ENCODE measurements at regions not wholly inside any gene's neighbourhood (a gene's known extent, or its start where the extent isn't known, plus 50 kb on each side); places are given as distances from the start of the nearest gene placed in this dataset.
A peak's percentile ranks its signal among the peaks of the same experiment; 100 is the strongest.

DNA sequence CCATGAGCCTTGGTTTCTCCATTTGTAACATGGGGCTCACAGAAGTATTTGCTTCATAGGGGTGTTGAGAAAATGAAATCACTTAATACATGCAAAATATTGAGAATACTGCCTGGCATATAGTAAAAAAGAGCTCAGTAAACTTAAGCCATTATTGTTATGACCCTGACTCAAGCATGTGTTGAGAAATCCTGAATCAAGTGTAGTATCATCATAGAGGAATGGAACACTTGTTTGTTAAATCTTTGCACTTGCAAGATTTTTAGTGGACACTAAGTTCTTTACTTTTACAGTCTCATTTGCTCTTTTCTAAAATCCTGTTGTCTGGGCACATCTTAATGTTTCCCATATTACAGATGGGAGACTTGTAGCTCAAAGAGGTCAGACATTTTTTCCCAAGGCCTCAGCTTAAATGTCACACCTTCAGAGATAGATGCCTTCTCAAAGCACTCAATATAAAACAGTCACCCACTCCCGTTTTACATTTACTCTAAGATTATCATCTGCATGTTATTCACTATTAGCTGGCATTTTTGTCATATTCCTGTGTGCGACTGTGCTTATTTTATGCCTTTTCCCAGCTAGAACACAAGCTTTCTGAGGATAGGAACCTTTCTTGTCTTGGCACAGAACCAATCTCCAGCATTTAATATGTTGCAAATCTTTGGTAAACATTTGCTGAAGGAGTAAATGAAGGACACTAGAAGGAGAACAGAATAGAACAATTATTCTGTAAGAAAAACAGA is 250.0 kb upstream of the TNC start:
- Histone ChIP-seq H3K36me3 (no peaks in the 10 kb centered on the region), H3K27ac (no peak overlapping the region), H3K27me3 (no peaks in the 10 kb centered on the region), H3K9me3 (peaks cover 0 to 8% (median 0%) of the 10 kb centered on the region in 11 donors), H3K4me1 (no peaks in the 10 kb centered on the region), H3K4me3 (no peak overlapping the region)
- WGBS, 2 donors: 75 to 81% methylated on average over 2 of the region's 2 CpGs
- DNase-seq (no peak), ATAC-seq (no peak)
- intact Hi-C loops (cut with DNase I): no loop called here
- TF ChIP-seq, protein P1, sequence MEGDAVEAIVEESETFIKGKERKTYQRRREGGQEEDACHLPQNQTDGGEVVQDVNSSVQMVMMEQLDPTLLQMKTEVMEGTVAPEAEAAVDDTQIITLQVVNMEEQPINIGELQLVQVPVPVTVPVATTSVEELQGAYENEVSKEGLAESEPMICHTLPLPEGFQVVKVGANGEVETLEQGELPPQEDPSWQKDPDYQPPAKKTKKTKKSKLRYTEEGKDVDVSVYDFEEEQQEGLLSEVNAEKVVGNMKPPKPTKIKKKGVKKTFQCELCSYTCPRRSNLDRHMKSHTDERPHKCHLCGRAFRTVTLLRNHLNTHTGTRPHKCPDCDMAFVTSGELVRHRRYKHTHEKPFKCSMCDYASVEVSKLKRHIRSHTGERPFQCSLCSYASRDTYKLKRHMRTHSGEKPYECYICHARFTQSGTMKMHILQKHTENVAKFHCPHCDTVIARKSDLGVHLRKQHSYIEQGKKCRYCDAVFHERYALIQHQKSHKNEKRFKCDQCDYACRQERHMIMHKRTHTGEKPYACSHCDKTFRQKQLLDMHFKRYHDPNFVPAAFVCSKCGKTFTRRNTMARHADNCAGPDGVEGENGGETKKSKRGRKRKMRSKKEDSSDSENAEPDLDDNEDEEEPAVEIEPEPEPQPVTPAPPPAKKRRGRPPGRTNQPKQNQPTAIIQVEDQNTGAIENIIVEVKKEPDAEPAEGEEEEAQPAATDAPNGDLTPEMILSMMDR (IDR thresholded peaks at IDR 0.05): no peak

DNA sequence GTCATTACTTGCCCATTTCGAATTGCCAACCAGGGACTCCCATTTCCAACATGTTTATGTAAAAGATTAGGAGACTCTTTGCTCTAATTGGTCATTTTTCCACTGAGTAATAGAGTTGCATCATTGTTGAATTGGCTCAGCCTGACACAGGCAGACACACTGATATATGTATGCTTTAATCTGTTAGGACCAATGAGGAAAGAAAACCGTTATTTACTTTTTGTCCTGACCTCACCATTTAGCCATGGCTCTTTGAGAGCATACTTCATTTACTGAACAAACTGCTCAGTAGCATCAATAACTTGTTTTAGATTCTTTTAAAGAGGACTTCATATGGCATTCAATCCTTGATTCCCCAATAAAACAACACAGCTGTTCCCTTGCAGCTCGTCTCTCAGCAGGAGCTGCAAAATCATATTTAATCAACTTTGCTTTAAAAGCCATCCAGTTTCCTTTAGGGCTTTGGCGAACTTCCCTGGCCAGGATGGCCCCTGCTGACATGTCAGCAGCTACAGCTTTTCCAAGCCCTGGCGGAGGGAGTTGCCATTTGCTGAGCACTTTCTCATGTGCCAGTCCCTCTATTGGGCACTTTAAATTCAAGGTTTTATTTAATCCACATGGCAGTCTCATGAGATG is 251.5 kb upstream of the TNC start:
- Histone ChIP-seq H3K9me3 (peaks cover 0 to 8% (median 0%) of the 10 kb centered on the region in 11 donors), H3K27me3 (no peaks in the 10 kb centered on the region), H3K4me1 (no peaks in the 10 kb centered on the region), H3K27ac (no peak overlapping the region), H3K4me3 (no peak overlapping the region), H3K36me3 (no peaks in the 10 kb centered on the region)
- peak; percentile 13 to 17 for DNase-seq
- peak in 2 of 8 donors; percentile 42 to 47 for ATAC-seq
- WGBS, 2 donors: 47 to 50% methylated on average over 5 of the region's 5 CpGs
- TF ChIP-seq, protein P1 (IDR thresholded peaks at IDR 0.05): no peak
- intact Hi-C loops (cut with DNase I): no loop called here

- WGBS, 2 donors: 81 to 87% methylated on average over 6 of the region's 6 CpGs
- Histone ChIP-seq H3K27ac (no peak overlapping the region), H3K9me3 (peaks cover 0 to 8% (median 0%) of the 10 kb centered on the region in 11 donors)
Measured at GRCh38 chr9:115373000-115373709, 255.2 kb upstream of the TNC start.

DNA sequence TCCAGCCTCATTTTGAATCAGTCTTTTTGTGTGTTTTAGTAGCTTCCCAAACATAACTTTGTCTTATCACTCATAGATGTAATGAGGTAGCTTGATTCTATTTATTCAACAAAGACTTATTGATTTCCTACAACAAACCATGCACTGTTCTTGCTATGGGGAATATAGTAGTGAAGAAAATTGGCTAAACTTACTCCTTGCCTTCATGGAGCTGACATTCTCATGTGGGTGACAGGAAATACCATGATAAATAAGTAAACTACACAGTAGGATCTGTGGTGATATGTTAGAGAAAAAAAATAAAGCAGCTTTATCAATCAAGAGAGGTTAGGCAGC is 255.7 kb upstream of the TNC start:
- Histone ChIP-seq H3K4me1 (no peaks in the 10 kb centered on the region), H3K27me3 (no peaks in the 10 kb centered on the region), H3K27ac (no peak overlapping the region), H3K36me3 (no peaks in the 10 kb centered on the region), H3K4me3 (no peak overlapping the region), H3K9me3 (peaks cover 0 to 8% (median 0%) of the 10 kb centered on the region in 11 donors)
- intact Hi-C loops (cut with DNase I): no loop called here
- DNase-seq (no peak), ATAC-seq (no peak)
- TF ChIP-seq, protein P1 (IDR thresholded peaks at IDR 0.05): no peak

More at GRCh38 chr9:115373000-115373709, 255.2 kb upstream of the TNC start:
- intact Hi-C loops (cut with DNase I): no loop called here
- Histone ChIP-seq H3K4me1 (no peaks in the 10 kb centered on the region), H3K27me3 (no peaks in the 10 kb centered on the region), H3K36me3 (no peaks in the 10 kb centered on the region), H3K4me3 (no peak overlapping the region)
- ATAC-seq (no peak), DNase-seq (no peak)
- TF ChIP-seq, protein P1 (IDR thresholded peaks at IDR 0.05): no peak
